GM12873 (cell line): ENCODE measurements at regions not wholly inside any gene's neighbourhood (a gene's known extent, or its start where the extent isn't known, plus 50 kb on each side); places are given as distances from the start of the nearest gene placed in this dataset.

Experiments used
- TF ChIP-seq, protein P1 (sequence below): IDR thresholded peaks from 2 replicates; pipeline ENCODE4 v1.5.1; 2012; ENCODE audit warnings: low read depth, mild to moderate bottlenecking, moderate library complexity, low read length, control low read depth; ENCODE audit not compliant: insufficient read depth; ENCODE audit errors: missing control alignments

DNA sequence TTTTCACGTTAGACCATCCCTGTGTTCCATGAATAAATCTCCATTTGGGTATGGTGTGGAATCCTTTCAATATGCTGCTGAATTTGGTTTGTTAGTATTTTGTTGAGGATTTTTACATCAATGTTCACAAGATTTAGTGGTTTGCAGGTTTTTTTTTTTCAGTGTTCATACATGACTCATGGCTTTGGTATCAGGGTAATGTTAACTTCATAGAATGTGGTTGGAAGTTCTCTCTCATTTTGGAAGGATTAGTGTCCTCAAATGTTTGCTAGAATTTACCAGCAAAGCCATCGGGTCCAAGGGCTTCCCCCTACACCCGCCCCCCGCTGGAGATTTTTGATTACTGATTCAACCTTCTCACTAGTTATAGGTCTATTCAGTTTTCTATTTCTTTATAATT, 398.0 kb downstream of the NXPH1 start:
- TF ChIP-seq, protein P1, sequence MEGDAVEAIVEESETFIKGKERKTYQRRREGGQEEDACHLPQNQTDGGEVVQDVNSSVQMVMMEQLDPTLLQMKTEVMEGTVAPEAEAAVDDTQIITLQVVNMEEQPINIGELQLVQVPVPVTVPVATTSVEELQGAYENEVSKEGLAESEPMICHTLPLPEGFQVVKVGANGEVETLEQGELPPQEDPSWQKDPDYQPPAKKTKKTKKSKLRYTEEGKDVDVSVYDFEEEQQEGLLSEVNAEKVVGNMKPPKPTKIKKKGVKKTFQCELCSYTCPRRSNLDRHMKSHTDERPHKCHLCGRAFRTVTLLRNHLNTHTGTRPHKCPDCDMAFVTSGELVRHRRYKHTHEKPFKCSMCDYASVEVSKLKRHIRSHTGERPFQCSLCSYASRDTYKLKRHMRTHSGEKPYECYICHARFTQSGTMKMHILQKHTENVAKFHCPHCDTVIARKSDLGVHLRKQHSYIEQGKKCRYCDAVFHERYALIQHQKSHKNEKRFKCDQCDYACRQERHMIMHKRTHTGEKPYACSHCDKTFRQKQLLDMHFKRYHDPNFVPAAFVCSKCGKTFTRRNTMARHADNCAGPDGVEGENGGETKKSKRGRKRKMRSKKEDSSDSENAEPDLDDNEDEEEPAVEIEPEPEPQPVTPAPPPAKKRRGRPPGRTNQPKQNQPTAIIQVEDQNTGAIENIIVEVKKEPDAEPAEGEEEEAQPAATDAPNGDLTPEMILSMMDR = no peak

GRCh38 chr7:8833355-8833754, 399.9 kb downstream of the NXPH1 start:
- TF ChIP-seq, protein P1 = no peak

DNA sequence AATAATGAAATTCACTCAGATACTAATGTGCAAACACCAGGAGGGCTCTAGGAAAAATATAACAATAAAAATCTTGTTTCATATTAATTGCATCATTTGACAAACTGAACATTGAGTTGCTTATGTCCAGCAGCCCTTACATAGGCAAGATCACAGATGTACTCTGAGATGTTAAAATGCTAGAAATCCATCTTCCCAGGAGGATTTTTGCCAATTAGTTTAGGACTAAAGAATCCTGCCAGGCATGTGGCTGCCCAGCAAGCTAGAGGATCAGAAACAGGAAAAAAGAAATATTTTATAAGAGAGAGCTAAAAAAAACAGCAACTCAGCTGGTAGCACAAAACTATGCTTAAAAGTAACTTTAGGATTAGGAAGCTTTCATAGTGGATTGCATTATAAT, 407.8 kb downstream of the NXPH1 start:
- TF ChIP-seq, protein P1 = no peak

- TF ChIP-seq, protein P1 = no peak
Observed at GRCh38 chr7:8871716-8872115, 438.3 kb downstream of the NXPH1 start.

- TF ChIP-seq, protein P1 = no peak
Observed at GRCh38 chr7:8881916-8882315, 448.5 kb downstream of the NXPH1 start.

- TF ChIP-seq, protein P1 = no peak
Observed at GRCh38 chr7:8885480-8886000, 452.1 kb downstream of the NXPH1 start.

- TF ChIP-seq, protein P1 = no peak
Observed at GRCh38 chr7:8893775-8894174, 460.4 kb downstream of the NXPH1 start.
